GM12874 (cell line): ENCODE measurements at regions not wholly inside any gene's neighbourhood (a gene's known extent, or its start where the extent isn't known, plus 50 kb on each side); places are given as distances from the start of the nearest gene placed in this dataset.

ENCODE experiments used
- TF ChIP-seq, protein P1 (sequence below): IDR thresholded peaks from 2 replicates; pipeline ENCODE4 v1.5.1; 2011; ENCODE audit warnings: low read depth, mild to moderate bottlenecking, control low read depth, low read length, moderate library complexity; ENCODE audit not compliant: insufficient read depth

- TF ChIP-seq, protein P1, sequence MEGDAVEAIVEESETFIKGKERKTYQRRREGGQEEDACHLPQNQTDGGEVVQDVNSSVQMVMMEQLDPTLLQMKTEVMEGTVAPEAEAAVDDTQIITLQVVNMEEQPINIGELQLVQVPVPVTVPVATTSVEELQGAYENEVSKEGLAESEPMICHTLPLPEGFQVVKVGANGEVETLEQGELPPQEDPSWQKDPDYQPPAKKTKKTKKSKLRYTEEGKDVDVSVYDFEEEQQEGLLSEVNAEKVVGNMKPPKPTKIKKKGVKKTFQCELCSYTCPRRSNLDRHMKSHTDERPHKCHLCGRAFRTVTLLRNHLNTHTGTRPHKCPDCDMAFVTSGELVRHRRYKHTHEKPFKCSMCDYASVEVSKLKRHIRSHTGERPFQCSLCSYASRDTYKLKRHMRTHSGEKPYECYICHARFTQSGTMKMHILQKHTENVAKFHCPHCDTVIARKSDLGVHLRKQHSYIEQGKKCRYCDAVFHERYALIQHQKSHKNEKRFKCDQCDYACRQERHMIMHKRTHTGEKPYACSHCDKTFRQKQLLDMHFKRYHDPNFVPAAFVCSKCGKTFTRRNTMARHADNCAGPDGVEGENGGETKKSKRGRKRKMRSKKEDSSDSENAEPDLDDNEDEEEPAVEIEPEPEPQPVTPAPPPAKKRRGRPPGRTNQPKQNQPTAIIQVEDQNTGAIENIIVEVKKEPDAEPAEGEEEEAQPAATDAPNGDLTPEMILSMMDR, result no peak
These were observed 443.4 kb upstream of the NCAM2 start for GRCh38 chr21:20554785-20555184.

GRCh38 chr21:20570824-20571232 lies 427.4 kb upstream of the NCAM2 start:
- TF ChIP-seq, protein P1, result no peak

DNA sequence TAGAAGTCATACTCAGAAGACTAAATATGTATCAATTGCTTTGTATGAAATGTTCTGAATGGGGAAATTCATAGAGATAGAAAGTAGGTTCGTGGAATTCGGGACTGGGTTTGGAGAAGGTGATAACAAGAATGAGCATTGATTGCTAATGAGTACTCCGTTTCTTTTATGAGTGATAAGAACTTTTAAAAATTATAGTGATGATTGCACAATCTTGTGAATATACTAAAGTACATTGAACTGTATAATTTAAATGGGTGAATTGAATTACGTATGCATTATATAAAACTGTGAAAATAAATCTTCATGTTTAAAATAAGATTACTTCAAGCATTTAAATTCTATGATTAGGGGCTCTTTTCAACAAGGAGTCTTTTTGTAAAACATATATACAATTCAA lies 425.6 kb upstream of the NCAM2 start:
- TF ChIP-seq, protein P1, result no peak

- TF ChIP-seq, protein P1, result no peak
These were observed 416.8 kb upstream of the NCAM2 start for GRCh38 chr21:20581361-20581760.

DNA sequence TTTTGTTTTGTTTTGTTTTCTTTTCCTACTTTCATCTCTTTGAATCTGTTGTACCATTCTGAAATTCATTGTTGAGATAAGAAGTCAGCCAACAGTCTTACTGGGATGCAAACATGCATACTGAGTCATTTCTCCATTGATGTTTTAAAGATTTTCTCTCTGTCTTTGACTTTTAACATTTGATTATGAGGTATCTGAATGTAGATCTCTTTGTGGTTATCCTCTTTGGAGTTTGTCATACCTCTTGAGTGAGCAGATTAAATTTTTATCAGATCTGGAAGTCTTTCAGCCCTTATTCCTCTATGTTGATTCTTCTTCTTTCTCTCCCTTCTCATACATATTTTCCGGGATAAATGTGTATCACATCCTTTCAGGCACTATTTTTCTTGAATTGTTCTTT lies 406.9 kb upstream of the NCAM2 start:
- TF ChIP-seq, protein P1, result no peak

GRCh38 chr21:20592463-20592862 lies 405.7 kb upstream of the NCAM2 start:
- TF ChIP-seq, protein P1, result no peak

- TF ChIP-seq, protein P1, result no peak
These were observed 395.0 kb upstream of the NCAM2 start for GRCh38 chr21:20603236-20603635.

- TF ChIP-seq, protein P1, result no peak
These were observed 387.2 kb upstream of the NCAM2 start for GRCh38 chr21:20611008-20611407.
